Mucosa of descending colon (tissue), 3 donors: ENCODE measurements at regions not wholly inside any gene's neighbourhood (a gene's known extent, or its start where the extent isn't known, plus 50 kb on each side); places are given as distances from the start of the nearest gene placed in this dataset.

Source experiments
- ATAC-seq: fragments of 200-7000 bp; cut with Tn5 transposase; one replicate; pipeline ENCODE4 v1.9.1; 2020; ENCODE audit warnings: mild to moderate bottlenecking, moderate library complexity
- DNase-seq, 3 donors: peaks; one replicate each; pipeline ENCODE4 v3.0.0-alpha.2; 2020
- H3K36me3 ChIP-seq: fragments of 200-600 bp; one replicate; pipeline ENCODE4 v1.8.0; 2021; ENCODE audit warnings: low read depth, mild to moderate bottlenecking
- H3K4me1 ChIP-seq: fragments of 200-600 bp; one replicate; pipeline ENCODE4 v1.8.0; 2021; ENCODE audit warnings: low read depth, mild to moderate bottlenecking
- H3K4me3 ChIP-seq: fragments of 200-600 bp; one replicate; pipeline ENCODE4 v1.8.0; 2021; ENCODE audit warnings: mild to moderate bottlenecking
- H3K9me3 ChIP-seq: fragments of 200-600 bp; one replicate; pipeline ENCODE4 v1.8.0; 2021; ENCODE audit warnings: mild to moderate bottlenecking
- CTCF ChIP-seq: fragments of 200-600 bp; IDR thresholded peaks from one replicate; pipeline ENCODE4 v1.8.0; 2022; ENCODE audit warnings: antibody characterized with exemption, mild to moderate bottlenecking
- intact Hi-C, 2 donors: fragments of 100-400 bp; cut with DNase I in 1 of 2; cut with micrococcal nuclease in 1 of 2; formaldehyde crosslinking; loops; one replicate each; pipeline versions ENCODE4 v1.11.0 to v1.11.1; 2022; cut with DNase I, micrococcal nuclease
- donor health status: DM: no; HTN: no; CAD: no; lungs with moderate emphysema.
- donor health status: DM: no; HTN: no; CAD: no.
- donor health status: DM: no; HTN: yes; CAD: no.

- no peaks in the 10 kb centered on the region for H3K36me3 ChIP-seq
- no peak overlapping the region for H3K4me3 ChIP-seq
- ATAC-seq (no peak), DNase-seq (no peak)
- no peaks in the 10 kb centered on the region for H3K9me3 ChIP-seq
- intact Hi-C loops: no loop called here
- H3K4me1 ChIP-seq: no peaks in the 10 kb centered on the region
- TF ChIP-seq CTCF: no peak
Measured at GRCh38 chr7:135808206-135808605, 59.6 kb upstream of the FAM180A start.

- ATAC-seq: no peak
- H3K9me3 ChIP-seq: no peaks in the 10 kb centered on the region
- no peak for TF ChIP-seq CTCF
- no peak overlapping the region for H3K4me3 ChIP-seq
- intact Hi-C loops: loop anchor here in 1 of 2 donors (5.0 kb wide), 1 partner anchor 204 kb away; no protein-coding TSS in a partner anchor
- no peak for DNase-seq
- no peaks in the 10 kb centered on the region for H3K4me1 ChIP-seq
- H3K36me3 ChIP-seq: no peaks in the 10 kb centered on the region
Measured at GRCh38 chr7:135803143-135803542, 54.5 kb upstream of the FAM180A start.

GRCh38 chr7:135802697-135803096 lies 54.1 kb upstream of the FAM180A start:
- H3K4me3 ChIP-seq: no peak overlapping the region
- no peak for TF ChIP-seq CTCF
- ATAC-seq: no peak
- intact Hi-C loops: loop anchor here in 1 of 2 donors (5.0 kb wide), 1 partner anchor 205 kb away; no protein-coding TSS in a partner anchor
- no peaks in the 10 kb centered on the region for H3K36me3 ChIP-seq
- DNase-seq: no peak
- no peaks in the 10 kb centered on the region for H3K9me3 ChIP-seq
- H3K4me1 ChIP-seq: no peaks in the 10 kb centered on the region

- no peak for ATAC-seq
- Histone ChIP-seq H3K4me1 (no peaks in the 10 kb centered on the region), H3K4me3 (no peak overlapping the region), H3K36me3 (no peaks in the 10 kb centered on the region), H3K9me3 (no peaks in the 10 kb centered on the region)
- DNase-seq: no peak
- intact Hi-C loops: loop anchor here (1.0 to 5.0 kb wide), 2 partner anchors 205 to 207 kb away; no protein-coding TSS in a partner anchor
- no peak for TF ChIP-seq CTCF
Measured at GRCh38 chr7:135801877-135802276, 53.3 kb upstream of the FAM180A start.

GRCh38 chr7:135801045-135801693 lies 52.6 kb upstream of the FAM180A start:
- Histone ChIP-seq H3K4me3 (no peak overlapping the region), H3K4me1 (no peaks in the 10 kb centered on the region), H3K9me3 (no peaks in the 10 kb centered on the region), H3K36me3 (no peaks in the 10 kb centered on the region)
- DNase-seq: peak in 1 of 3 donors; percentile 71
- intact Hi-C loops: loop anchor here (1.0 to 5.0 kb wide), 2 partner anchors 206 to 208 kb away; no protein-coding TSS in a partner anchor
- peak; percentile 64 for ATAC-seq
- no peak for TF ChIP-seq CTCF
